ENCODE measurements at regions not wholly inside any gene's neighbourhood (a gene's known extent, or its start where the extent isn't known, plus 50 kb on each side); places are given as distances from the start of the nearest gene placed in this dataset.

- H3K4me1 ChIP-seq (ENCODE audit: control insufficient read depth, extremely low read depth, insufficient read depth, low read length) = no peaks in the 10 kb centered on the region
- ChIA-PET POLR2A (no interaction called here), CTCF (no interaction called here)
- H3K4me2 ChIP-seq (ENCODE audit: insufficient read depth, low read length) = no peak overlapping the region
- no peak for TF ChIP-seq CTCF (IDR thresholded peaks at IDR 0.05; ENCODE audit: extremely low read depth in 1 of 2, insufficient read depth in 1 of 2, low read depth in 1 of 2, low read length in 2 of 2)
- no peak for TF ChIP-seq GATA2 (IDR thresholded peaks at IDR 0.05; ENCODE audit: insufficient read depth, insufficient read length, low read depth, low read length)
- no peak for TF ChIP-seq MYC (IDR thresholded peaks at IDR 0.05; ENCODE audit: low read depth, low read length)
- TF ChIP-seq JUN (IDR thresholded peaks at IDR 0.05; ENCODE audit: borderline replicate concordance, insufficient read depth, insufficient read length, low read depth) = no peak
- TF ChIP-seq POLR2A (IDR thresholded peaks at IDR 0.05; ENCODE audit: low read depth, low read length) = no peak
- no peak for TF ChIP-seq POLR2AphosphoS5 (IDR thresholded peaks at IDR 0.05; ENCODE audit: insufficient read depth, low read depth, low read length)
- TF ChIP-seq EZH2 (IDR thresholded peaks at IDR 0.05; ENCODE audit: borderline replicate concordance, low read depth, low read length, severe bottlenecking) = no peak
- no peak for TF ChIP-seq FOS (IDR thresholded peaks at IDR 0.05; ENCODE audit: borderline replicate concordance, insufficient read depth, low read length)
- TF ChIP-seq MAX (IDR thresholded peaks at IDR 0.05; ENCODE audit: insufficient read depth, insufficient read length) = no peak
- H3K9me3 ChIP-seq (replicated peaks; ENCODE audit: control insufficient read depth, insufficient read depth, low read length) = peaks cover 3% of the 10 kb centered on the region
- H2AFZ ChIP-seq (ENCODE audit: low read depth, low read length) = no peak overlapping the region
- dilution Hi-C loops (cut with MboI; ENCODE audit: extremely low pct_ligation_motif_present, low sequenced_read_pairs) = no loop called here
- H3K79me2 ChIP-seq (ENCODE audit: control insufficient read depth, insufficient read depth, low read length) = no peaks in the 10 kb centered on the region
- DNase-seq (ENCODE audit: low read depth, low spot score) (no peak), FAIRE-seq (no peak)
- H3K27me3 ChIP-seq (ENCODE audit: control insufficient read depth in 2 of 2, insufficient read depth in 2 of 2, low read length in 2 of 2) = no peaks in the 10 kb centered on the region
- no peaks in the 10 kb centered on the region for H3K36me3 ChIP-seq (ENCODE audit: control insufficient read depth in 2 of 2, extremely low read depth in 1 of 2, insufficient read depth in 2 of 2, low read length in 2 of 2)
- H4K20me1 ChIP-seq (replicated peaks; ENCODE audit: control insufficient read depth, extremely low read depth, insufficient read depth, low read length) = no peaks in the 10 kb centered on the region
- H3K4me3 ChIP-seq (replicated peaks in 1 of 3; ENCODE audit: insufficient read depth in 1 of 3, low read depth in 1 of 3, low read length in 3 of 3) = no peak overlapping the region
- intact Hi-C loops (cut with micrococcal nuclease) = no loop called here
- H3K9me1 ChIP-seq (replicated peaks; ENCODE audit: control insufficient read depth, extremely low read depth, insufficient read depth, low read length) = no peaks in the 10 kb centered on the region
- H3K9ac ChIP-seq (replicated peaks; ENCODE audit: extremely low read depth, insufficient read depth, low read length) = no peak overlapping the region
- H3K27ac ChIP-seq (ENCODE audit: insufficient read depth, low read depth, low read length) = no peak overlapping the region
- BruUV-seq (replicated peaks) = no TSS peak
These were observed 75.7 kb upstream of the TBX3 start for GRCh38 chr12:114759635-114760034.

Measured in endothelial cell of umbilical vein (primary cell).